KMS-11 (cell line): ENCODE measurements at regions not wholly inside any gene's neighbourhood (a gene's known extent, or its start where the extent isn't known, plus 50 kb on each side); places are given as distances from the start of the nearest gene placed in this dataset.

ENCODE experiments used
- H2AFZ ChIP-seq: fragments of 200-600 bp; sonication (generic); 2 replicates; pipeline ENCODE4 v1.6.1; 2016; ENCODE audit warnings: antibody characterized with exemption, mixed run types, low read depth
- H3K27ac ChIP-seq: fragments of 200-600 bp; sonication (generic); 2 replicates; pipeline ENCODE4 v1.6.1; 2016; ENCODE audit warnings: mild to moderate bottlenecking, mixed run types
- H3K27me3 ChIP-seq: fragments of 200-600 bp; sonication (generic); 2 replicates; pipeline ENCODE4 v1.6.1; 2017; ENCODE audit warnings: mild to moderate bottlenecking, low read depth, mixed run types, moderate library complexity; ENCODE audit not compliant: insufficient read depth
- H3K36me3 ChIP-seq: fragments of 200-600 bp; sonication (generic); 2 replicates; pipeline ENCODE4 v1.6.1; 2017; ENCODE audit warnings: mild to moderate bottlenecking, mixed run types; ENCODE audit not compliant: insufficient read depth
- H3K4me1 ChIP-seq: fragments of 200-600 bp; sonication (generic); 2 replicates; pipeline ENCODE4 v1.6.1; 2016; ENCODE audit warnings: mild to moderate bottlenecking, low read depth, mixed run types; ENCODE audit not compliant: poor library complexity, severe bottlenecking
- H3K4me2 ChIP-seq: fragments of 200-600 bp; sonication (generic); 2 replicates; pipeline ENCODE4 v1.7.0; 2016; ENCODE audit warnings: mild to moderate bottlenecking, mixed run types
- H3K4me3 ChIP-seq: fragments of 200-600 bp; sonication (generic); IDR thresholded peaks from 2 replicates; pipeline ENCODE4 v1.6.1; 2017; ENCODE audit warnings: low read depth, low read length, mixed read lengths; ENCODE audit not compliant: insufficient read depth
- H3K79me2 ChIP-seq: fragments of 200-600 bp; sonication (generic); 2 replicates; pipeline ENCODE4 v1.6.1; 2016; ENCODE audit warnings: low read depth, mixed run types; ENCODE audit not compliant: insufficient read depth
- H3K9ac ChIP-seq: fragments of 200-600 bp; sonication (generic); 2 replicates; pipeline ENCODE4 v1.6.1; 2016; ENCODE audit warnings: mild to moderate bottlenecking, mixed run types
- H4K20me1 ChIP-seq: fragments of 200-600 bp; sonication (generic); 2 replicates; pipeline ENCODE4 v1.6.1; 2016; ENCODE audit warnings: mild to moderate bottlenecking, mixed run types; ENCODE audit not compliant: insufficient read depth
- TF ChIP-seq, protein P1 (sequence below): fragments of 200-600 bp; sonication (generic); conservative IDR thresholded peaks from 2 replicates; pipeline ENCODE4 v1.6.1; 2017; ENCODE audit warnings: low read depth, mild to moderate bottlenecking, antibody characterized with exemption, low read length, moderate library complexity, mixed read lengths

DNA sequence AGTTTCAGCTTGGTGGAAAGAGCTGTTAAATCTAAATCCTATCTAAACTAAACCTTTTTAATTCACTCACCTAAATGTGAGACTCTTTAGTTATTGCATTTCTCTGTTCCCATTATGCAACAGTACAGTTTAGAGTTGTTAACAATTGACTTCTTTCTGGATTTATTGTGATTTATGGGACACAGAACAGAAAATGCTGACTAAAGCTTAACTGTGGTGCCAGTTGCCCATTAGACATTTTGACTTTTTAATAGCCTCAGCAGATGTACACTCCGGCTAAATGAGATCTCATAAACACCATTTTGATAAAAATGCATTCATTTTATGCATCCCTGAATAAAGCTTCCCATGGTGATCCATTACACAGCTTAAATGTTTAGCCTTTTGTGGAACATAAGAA lies 356.6 kb downstream of the CASP12 start:
- H3K4me1 ChIP-seq = peaks cover 4% of the 10 kb centered on the region
- H3K27me3 ChIP-seq = no peaks in the 10 kb centered on the region
- H3K4me3 ChIP-seq = no peak overlapping the region
- 0 out of 2 replicates have a peak overlapping the region, but pooled peaks have one; percentile 17 for H3K4me2 ChIP-seq
- no peak overlapping the region for H3K9ac ChIP-seq
- no peaks in the 10 kb centered on the region for H3K79me2 ChIP-seq
- H3K27ac ChIP-seq = no peak overlapping the region
- H4K20me1 ChIP-seq = no peaks in the 10 kb centered on the region
- TF ChIP-seq, protein P1, sequence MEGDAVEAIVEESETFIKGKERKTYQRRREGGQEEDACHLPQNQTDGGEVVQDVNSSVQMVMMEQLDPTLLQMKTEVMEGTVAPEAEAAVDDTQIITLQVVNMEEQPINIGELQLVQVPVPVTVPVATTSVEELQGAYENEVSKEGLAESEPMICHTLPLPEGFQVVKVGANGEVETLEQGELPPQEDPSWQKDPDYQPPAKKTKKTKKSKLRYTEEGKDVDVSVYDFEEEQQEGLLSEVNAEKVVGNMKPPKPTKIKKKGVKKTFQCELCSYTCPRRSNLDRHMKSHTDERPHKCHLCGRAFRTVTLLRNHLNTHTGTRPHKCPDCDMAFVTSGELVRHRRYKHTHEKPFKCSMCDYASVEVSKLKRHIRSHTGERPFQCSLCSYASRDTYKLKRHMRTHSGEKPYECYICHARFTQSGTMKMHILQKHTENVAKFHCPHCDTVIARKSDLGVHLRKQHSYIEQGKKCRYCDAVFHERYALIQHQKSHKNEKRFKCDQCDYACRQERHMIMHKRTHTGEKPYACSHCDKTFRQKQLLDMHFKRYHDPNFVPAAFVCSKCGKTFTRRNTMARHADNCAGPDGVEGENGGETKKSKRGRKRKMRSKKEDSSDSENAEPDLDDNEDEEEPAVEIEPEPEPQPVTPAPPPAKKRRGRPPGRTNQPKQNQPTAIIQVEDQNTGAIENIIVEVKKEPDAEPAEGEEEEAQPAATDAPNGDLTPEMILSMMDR = no peak
- H3K36me3 ChIP-seq = no peaks in the 10 kb centered on the region
- H2AFZ ChIP-seq = no peak overlapping the region

DNA sequence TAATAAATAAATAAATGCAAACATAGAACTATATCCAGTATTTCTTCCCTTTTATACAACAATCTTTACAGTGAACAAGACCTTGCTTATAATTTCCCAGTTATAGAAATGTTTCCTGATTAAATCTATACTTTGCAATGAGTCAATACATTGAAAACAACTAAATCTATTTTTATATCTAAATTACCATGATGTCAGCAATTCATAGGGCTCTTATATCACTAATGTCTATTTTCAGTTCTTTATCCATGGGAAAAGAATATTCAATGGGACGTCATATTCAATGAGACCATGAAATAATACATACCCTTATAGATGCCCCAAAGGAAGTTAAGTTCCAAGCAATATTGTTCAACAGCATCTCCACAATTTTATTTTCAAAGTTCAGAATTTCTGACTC lies 359.9 kb downstream of the CASP12 start:
- no peak overlapping the region for H3K27ac ChIP-seq
- H3K79me2 ChIP-seq = no peaks in the 10 kb centered on the region
- no peak overlapping the region for H3K4me2 ChIP-seq
- no peaks in the 10 kb centered on the region for H4K20me1 ChIP-seq
- peaks cover 4% of the 10 kb centered on the region for H3K4me1 ChIP-seq
- TF ChIP-seq, protein P1 = no peak
- no peaks in the 10 kb centered on the region for H3K36me3 ChIP-seq
- H3K4me3 ChIP-seq = no peak overlapping the region
- no peak overlapping the region for H3K9ac ChIP-seq
- H2AFZ ChIP-seq = no peak overlapping the region
- no peaks in the 10 kb centered on the region for H3K27me3 ChIP-seq

DNA sequence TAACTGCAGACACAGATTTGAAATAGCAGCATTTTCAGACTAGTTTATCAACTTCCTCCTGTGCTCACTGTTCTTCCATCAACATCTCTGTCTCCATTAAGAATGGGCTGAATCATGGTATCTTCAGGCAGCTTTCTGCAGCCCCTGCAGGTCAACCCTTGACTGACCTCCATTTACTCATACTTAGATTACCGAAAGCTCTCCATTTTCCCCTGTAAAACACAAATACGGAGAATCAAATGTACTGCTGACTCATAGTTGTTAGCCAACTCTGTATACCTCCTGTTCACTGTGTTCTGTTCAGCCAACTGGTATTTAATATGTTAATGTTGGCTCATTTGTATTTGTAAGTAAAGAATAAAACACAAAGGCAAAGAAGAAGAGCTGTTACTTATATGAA lies 364.0 kb downstream of the CASP12 start:
- Histone ChIP-seq H3K27me3 (no peaks in the 10 kb centered on the region), H3K36me3 (no peaks in the 10 kb centered on the region), H3K27ac (no peak overlapping the region), H2AFZ (no peak overlapping the region), H3K4me2 (no peak overlapping the region), H3K9ac (no peak overlapping the region), H4K20me1 (no peaks in the 10 kb centered on the region), H3K4me3 (no peak overlapping the region), H3K79me2 (no peaks in the 10 kb centered on the region), H3K4me1 (no peaks in the 10 kb centered on the region)
- TF ChIP-seq, protein P1 = no peak

DNA sequence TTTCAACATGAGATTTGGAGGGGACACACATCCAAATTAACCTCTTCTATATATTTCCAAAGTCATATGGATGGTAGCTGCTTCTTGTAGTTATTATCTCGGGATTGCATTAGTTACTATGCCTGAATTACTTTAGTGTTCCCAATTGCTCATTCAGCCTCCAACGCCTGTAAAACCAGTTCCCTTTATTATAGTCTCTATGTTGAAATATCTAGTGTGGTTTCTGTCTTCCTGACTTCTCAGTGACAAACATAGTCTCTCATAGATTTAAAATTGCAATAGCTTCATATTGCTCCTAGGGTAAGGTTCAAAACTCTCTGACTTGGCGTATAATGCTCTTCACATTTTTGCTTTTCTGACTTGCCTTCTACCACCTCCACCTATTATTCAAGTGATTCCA lies 366.4 kb downstream of the CASP12 start:
- H3K27ac ChIP-seq = no peak overlapping the region
- H3K4me2 ChIP-seq = no peak overlapping the region
- no peaks in the 10 kb centered on the region for H3K79me2 ChIP-seq
- H3K36me3 ChIP-seq = no peaks in the 10 kb centered on the region
- H2AFZ ChIP-seq = no peak overlapping the region
- H4K20me1 ChIP-seq = no peaks in the 10 kb centered on the region
- H3K4me3 ChIP-seq = no peak overlapping the region
- TF ChIP-seq, protein P1 = no peak
- no peak overlapping the region for H3K9ac ChIP-seq
- H3K4me1 ChIP-seq = no peaks in the 10 kb centered on the region
- no peaks in the 10 kb centered on the region for H3K27me3 ChIP-seq
